Astrocyte of the spinal cord (primary cell): ENCODE measurements at regions not wholly inside any gene's neighbourhood (a gene's known extent, or its start where the extent isn't known, plus 50 kb on each side); places are given as distances from the start of the nearest gene placed in this dataset.
"Not testable (repeated sequence)": the region's sequence is repeated elsewhere in the genome, so short reads cannot be mapped to it uniquely, and the experiment has no call there.

ENCODE experiments used
- DNase-seq: peaks from one replicate; pipeline ENCODE4 v3.0.0; 2011; ENCODE audit warnings: low read depth, low spot score
- H3K4me3 ChIP-seq: 2 replicates; pipeline ENCODE4 v1.5.1; 2011; ENCODE audit warnings: low read depth, mild to moderate bottlenecking, low read length, moderate library complexity
- in situ Hi-C: cut with HindIII; loops from 2 replicates; pipeline ENCODE4 v1.10.0; 2017; ENCODE audit warnings: low sequenced_read_pairs
- TF ChIP-seq, protein P1 (sequence below): IDR thresholded peaks from 2 replicates; pipeline ENCODE4 v1.5.1; 2012; ENCODE audit warnings: low read depth, mild to moderate bottlenecking, low read length, inconsistent platforms

DNA sequence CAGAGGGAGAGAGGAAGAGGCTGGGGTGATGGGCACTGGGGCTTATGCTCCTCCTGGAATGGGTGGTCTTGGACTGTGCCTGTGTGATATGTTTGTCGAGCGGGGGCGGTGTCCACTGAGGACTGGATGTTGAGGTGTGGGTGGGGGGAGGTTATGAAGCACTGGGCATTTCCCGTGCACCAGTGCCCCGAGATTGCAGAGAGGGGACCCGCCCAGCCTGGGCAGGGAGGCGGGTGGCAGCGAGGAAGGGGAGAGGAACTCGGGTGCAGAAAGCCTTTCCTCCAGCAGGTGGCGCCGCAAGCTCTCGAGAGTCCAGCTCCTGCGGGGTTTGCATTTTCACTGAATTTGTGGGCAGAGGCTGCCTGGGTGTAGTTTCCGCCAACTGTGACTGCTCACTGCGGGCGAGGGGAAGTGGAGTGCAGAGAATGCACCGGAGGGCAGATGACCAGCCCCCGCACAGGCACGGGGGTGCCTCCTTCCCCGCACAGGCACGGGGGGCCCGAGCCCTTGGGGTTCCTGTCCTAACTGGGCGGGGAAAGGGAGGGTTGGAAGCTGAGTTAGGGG is 190.6 kb downstream of the SEC14L1 start:
- peak; percentile 88 for DNase-seq
- TF ChIP-seq, protein P1, sequence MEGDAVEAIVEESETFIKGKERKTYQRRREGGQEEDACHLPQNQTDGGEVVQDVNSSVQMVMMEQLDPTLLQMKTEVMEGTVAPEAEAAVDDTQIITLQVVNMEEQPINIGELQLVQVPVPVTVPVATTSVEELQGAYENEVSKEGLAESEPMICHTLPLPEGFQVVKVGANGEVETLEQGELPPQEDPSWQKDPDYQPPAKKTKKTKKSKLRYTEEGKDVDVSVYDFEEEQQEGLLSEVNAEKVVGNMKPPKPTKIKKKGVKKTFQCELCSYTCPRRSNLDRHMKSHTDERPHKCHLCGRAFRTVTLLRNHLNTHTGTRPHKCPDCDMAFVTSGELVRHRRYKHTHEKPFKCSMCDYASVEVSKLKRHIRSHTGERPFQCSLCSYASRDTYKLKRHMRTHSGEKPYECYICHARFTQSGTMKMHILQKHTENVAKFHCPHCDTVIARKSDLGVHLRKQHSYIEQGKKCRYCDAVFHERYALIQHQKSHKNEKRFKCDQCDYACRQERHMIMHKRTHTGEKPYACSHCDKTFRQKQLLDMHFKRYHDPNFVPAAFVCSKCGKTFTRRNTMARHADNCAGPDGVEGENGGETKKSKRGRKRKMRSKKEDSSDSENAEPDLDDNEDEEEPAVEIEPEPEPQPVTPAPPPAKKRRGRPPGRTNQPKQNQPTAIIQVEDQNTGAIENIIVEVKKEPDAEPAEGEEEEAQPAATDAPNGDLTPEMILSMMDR = peak; percentile 92
- in situ Hi-C loops = no loop called here
- no peak overlapping the region for H3K4me3 ChIP-seq

DNA sequence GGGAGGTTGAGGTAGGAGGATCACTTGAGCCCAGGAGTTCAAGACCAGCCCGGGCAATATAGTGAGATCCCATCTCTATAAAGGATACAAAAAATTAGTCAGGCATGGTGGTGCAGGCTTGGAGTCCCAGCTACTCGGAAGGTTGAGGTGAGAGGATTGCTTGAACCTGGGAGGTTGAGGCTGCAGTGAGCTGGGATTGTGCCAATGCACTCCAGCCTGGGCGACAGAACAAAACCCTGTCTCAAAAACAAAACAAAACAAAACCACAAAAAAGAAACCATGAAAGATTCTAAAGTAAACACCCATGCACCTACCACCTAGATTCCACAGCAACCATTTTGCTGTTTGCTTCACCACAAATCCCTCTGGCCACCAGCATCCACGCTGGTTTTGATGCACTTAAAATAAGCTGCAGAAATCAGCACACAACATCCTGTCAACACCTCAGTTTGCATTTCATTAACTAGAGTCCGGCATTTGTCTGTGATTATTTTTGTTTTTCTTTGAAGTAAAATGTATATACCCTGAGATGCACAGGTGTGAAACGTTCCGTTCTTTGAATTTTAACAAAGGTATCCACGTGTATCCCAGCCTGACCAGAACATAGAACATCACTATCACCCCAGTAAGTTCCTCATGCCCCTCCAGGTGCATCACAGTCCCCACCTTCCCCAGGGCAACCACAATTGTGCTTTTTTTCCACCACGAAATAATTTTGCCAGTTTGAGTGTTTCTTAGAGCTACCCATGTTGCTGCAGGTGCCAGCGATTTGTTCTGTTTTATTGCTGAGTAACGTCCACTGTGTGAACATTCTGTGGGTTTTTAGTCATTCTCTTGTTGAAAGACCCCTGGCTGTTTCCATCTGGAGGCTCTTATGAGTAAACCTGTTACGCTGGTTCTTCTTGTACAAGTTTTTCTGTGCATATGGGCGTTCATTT is 191.5 kb downstream of the SEC14L1 start:
- TF ChIP-seq, protein P1 = no peak
- in situ Hi-C loops = no loop called here
- DNase-seq = peak; percentile 76
- H3K4me3 ChIP-seq = no peak overlapping the region

DNA sequence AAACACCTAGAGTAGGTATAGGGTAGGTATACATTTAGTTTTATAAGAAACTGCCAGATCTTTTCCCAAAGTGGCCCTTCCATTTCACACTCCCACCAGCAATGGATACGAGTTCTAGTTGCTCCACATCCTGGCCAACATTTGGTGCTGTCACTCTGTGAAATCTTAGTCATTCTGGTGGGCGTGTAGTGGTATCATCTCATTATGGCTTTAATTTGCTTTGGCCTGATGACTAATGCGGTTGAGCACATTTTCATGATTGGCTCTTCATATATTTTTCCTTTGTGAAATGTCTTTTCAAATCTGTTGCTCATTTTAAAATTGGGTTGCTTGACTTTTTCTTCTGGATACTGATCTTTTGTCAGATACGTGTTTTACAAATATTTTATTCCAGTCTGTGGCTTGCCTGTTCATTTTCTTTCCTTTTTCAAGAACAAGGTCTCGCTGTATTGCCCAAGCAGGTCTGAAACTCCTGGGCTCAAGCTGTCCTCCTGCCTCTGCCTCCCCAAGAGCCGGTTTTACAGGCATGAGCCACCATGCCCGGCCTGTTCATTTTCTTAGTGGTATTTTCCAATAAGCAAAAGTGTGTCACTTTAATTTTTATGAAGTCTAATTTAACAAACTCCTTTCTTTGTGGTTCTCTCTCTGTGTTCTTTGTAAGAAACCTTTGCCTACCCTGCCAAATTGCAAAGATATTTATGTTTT is 192.4 kb downstream of the SEC14L1 start:
- TF ChIP-seq, protein P1 = no peak
- no peak overlapping the region for H3K4me3 ChIP-seq
- DNase-seq = peak; percentile 89
- in situ Hi-C loops = no loop called here

DNA sequence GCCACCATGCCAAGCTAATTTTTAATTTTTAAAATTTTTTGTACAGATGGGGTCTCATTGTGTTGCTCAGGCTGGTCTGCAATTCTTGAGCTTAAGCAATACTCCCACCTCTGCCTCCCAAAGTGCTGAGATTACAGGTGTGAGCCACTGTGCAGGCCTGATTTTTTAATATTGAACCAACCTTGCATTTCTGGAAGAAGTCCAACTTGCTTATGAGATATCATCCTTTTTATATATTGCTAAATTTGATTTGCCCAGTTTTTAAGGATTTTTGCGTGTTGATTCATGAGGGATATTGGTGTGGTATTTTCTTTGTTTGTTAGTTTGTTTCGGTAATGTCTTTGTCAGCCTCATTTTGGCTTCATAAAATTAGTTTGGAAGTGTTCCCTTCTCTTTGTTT is 196.4 kb downstream of the SEC14L1 start:
- TF ChIP-seq, protein P1 = no peak
- DNase-seq = no peak
- in situ Hi-C loops = no loop called here
- H3K4me3 ChIP-seq = no peak overlapping the region

DNA sequence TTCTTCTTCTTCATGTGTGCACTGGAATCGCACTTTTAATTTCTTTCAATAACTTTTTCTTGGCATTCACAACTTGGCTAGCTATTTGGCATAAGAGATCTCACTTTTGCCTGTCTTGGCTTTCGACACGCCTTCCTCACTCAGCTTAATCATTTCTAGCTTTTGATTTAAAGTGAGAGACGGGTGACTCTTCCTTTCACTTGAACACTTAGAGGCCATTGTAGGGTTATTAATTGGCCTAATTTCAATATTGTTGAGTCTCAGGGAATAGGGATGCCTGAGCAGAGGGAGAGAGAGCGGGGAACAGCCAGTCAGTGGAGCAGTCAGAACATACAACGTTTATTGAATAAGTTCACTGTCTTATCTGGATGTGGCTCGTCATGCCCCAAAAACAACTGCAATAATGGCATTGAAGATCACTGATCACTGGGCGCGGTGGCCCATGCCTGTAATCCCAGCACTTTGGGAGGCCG is 200.3 kb downstream of the SEC14L1 start:
- no peak for DNase-seq
- no peak overlapping the region for H3K4me3 ChIP-seq

DNA sequence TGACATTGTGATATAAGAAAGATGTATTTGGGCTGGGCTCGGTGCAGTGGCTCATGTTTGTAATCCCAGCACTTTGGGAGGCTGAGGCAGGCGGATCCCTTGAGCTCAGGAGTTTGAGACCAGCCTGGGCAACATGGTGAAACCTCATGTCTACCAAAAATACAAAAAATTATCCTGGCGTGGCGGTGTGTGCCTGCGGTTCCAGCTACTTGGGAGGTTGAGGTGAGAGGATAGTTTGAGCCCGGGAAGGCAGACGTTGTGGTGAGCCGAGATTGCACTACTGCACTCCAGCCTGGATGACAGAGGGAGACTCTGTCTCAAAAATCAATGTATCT is 201.9 kb downstream of the SEC14L1 start:
- DNase-seq, H3K4me3 ChIP-seq, in situ Hi-C loops: not testable (repeated sequence)

More for the DNA sequence above, 200.3 kb downstream of the SEC14L1 start:
- in situ Hi-C loops = no loop called here
- TF ChIP-seq, protein P1 = no peak
